Effector memory CD4-positive, alpha-beta T cell (primary cell): ENCODE measurements at regions not wholly inside any gene's neighbourhood (a gene's known extent, or its start where the extent isn't known, plus 50 kb on each side); places are given as distances from the start of the nearest gene placed in this dataset.

ENCODE experiments used
- DNase-seq, 3 donors: peaks; one replicate each; pipeline ENCODE4 v3.0.0-alpha.2; 2020
- H3K27ac ChIP-seq: 2 replicates; pipeline ENCODE4 v1.7.0; 2013; ENCODE audit warnings: mild to moderate bottlenecking, low read length, moderate library complexity; ENCODE audit not compliant: insufficient read depth, poor library complexity, severe bottlenecking
- H3K27me3 ChIP-seq: replicated peaks from 2 replicates; pipeline ENCODE4 v1.7.0; 2013; ENCODE audit warnings: mild to moderate bottlenecking, low read length; ENCODE audit not compliant: insufficient read depth, control insufficient read depth, poor library complexity, severe bottlenecking
- H3K36me3 ChIP-seq: 2 replicates; pipeline ENCODE4 v1.7.0; 2013; ENCODE audit warnings: mild to moderate bottlenecking, low read length, moderate library complexity; ENCODE audit not compliant: control insufficient read depth, insufficient read depth
- H3K4me1 ChIP-seq: 2 replicates; pipeline ENCODE4 v1.7.0; 2013; ENCODE audit warnings: low read length, mild to moderate bottlenecking; ENCODE audit not compliant: control insufficient read depth, insufficient read depth, poor library complexity, severe bottlenecking
- H3K4me3 ChIP-seq: 2 replicates; pipeline ENCODE4 v1.7.0; 2013; ENCODE audit warnings: low read length, low read depth, mild to moderate bottlenecking; ENCODE audit not compliant: insufficient read depth, poor library complexity, severe bottlenecking
- H3K9me3 ChIP-seq: 2 replicates; pipeline ENCODE4 v1.7.0; 2013; ENCODE audit warnings: mild to moderate bottlenecking, low read length, moderate library complexity; ENCODE audit not compliant: control insufficient read depth

- DNase-seq = no peak
- Histone ChIP-seq H3K9me3 (no peaks in the 10 kb centered on the region), H3K4me3 (no peak overlapping the region), H3K27ac (no peak overlapping the region), H3K27me3 (no peaks in the 10 kb centered on the region), H3K4me1 (no peaks in the 10 kb centered on the region), H3K36me3 (no peaks in the 10 kb centered on the region)
These were observed 814.2 kb downstream of the BRINP1 start for GRCh38 chr9:118554987-118555386.

GRCh38 chr9:118558026-118558425 is 811.2 kb downstream of the BRINP1 start:
- no peaks in the 10 kb centered on the region for H3K9me3 ChIP-seq
- no peaks in the 10 kb centered on the region for H3K4me1 ChIP-seq
- no peak overlapping the region for H3K27ac ChIP-seq
- DNase-seq = no peak
- H3K36me3 ChIP-seq = no peaks in the 10 kb centered on the region
- no peak overlapping the region for H3K4me3 ChIP-seq
- no peaks in the 10 kb centered on the region for H3K27me3 ChIP-seq

- no peaks in the 10 kb centered on the region for H3K36me3 ChIP-seq
- no peak overlapping the region for H3K27ac ChIP-seq
- H3K4me1 ChIP-seq = no peaks in the 10 kb centered on the region
- no peak for DNase-seq
- no peak overlapping the region for H3K4me3 ChIP-seq
- no peaks in the 10 kb centered on the region for H3K9me3 ChIP-seq
- no peaks in the 10 kb centered on the region for H3K27me3 ChIP-seq
These were observed 810.3 kb downstream of the BRINP1 start for GRCh38 chr9:118558891-118559290.

- H3K36me3 ChIP-seq = no peaks in the 10 kb centered on the region
- no peak overlapping the region for H3K27ac ChIP-seq
- no peaks in the 10 kb centered on the region for H3K4me1 ChIP-seq
- no peak overlapping the region for H3K4me3 ChIP-seq
- H3K9me3 ChIP-seq = no peaks in the 10 kb centered on the region
- H3K27me3 ChIP-seq = no peaks in the 10 kb centered on the region
- DNase-seq = no peak
These were observed 808.2 kb downstream of the BRINP1 start for GRCh38 chr9:118561051-118561450.

GRCh38 chr9:118563677-118564076 is 805.6 kb downstream of the BRINP1 start:
- Histone ChIP-seq H3K27me3 (no peaks in the 10 kb centered on the region), H3K36me3 (no peaks in the 10 kb centered on the region), H3K4me1 (no peaks in the 10 kb centered on the region), H3K9me3 (no peaks in the 10 kb centered on the region), H3K27ac (no peak overlapping the region), H3K4me3 (no peak overlapping the region)
- DNase-seq = no peak

- no peak for DNase-seq
- Histone ChIP-seq H3K27me3 (no peaks in the 10 kb centered on the region), H3K27ac (no peak overlapping the region), H3K36me3 (no peaks in the 10 kb centered on the region), H3K4me1 (no peaks in the 10 kb centered on the region), H3K4me3 (no peak overlapping the region), H3K9me3 (no peaks in the 10 kb centered on the region)
These were observed 801.4 kb downstream of the BRINP1 start for GRCh38 chr9:118567861-118568260.

- no peaks in the 10 kb centered on the region for H3K4me1 ChIP-seq
- H3K4me3 ChIP-seq = no peak overlapping the region
- H3K27me3 ChIP-seq = no peaks in the 10 kb centered on the region
- H3K9me3 ChIP-seq = no peaks in the 10 kb centered on the region
- H3K27ac ChIP-seq = no peak overlapping the region
- no peak for DNase-seq
- H3K36me3 ChIP-seq = no peaks in the 10 kb centered on the region
These were observed 800.5 kb downstream of the BRINP1 start for GRCh38 chr9:118568704-118569103.

- Histone ChIP-seq H3K4me3 (no peak overlapping the region), H3K36me3 (no peaks in the 10 kb centered on the region), H3K9me3 (no peaks in the 10 kb centered on the region), H3K27ac (no peak overlapping the region), H3K4me1 (no peaks in the 10 kb centered on the region), H3K27me3 (no peaks in the 10 kb centered on the region)
- no peak for DNase-seq
These were observed 800.1 kb downstream of the BRINP1 start for GRCh38 chr9:118569148-118569547.

- H3K27ac ChIP-seq = no peak overlapping the region
- H3K36me3 ChIP-seq = no peaks in the 10 kb centered on the region
- no peaks in the 10 kb centered on the region for H3K27me3 ChIP-seq
- H3K4me1 ChIP-seq = no peaks in the 10 kb centered on the region
- H3K4me3 ChIP-seq = no peak overlapping the region
- H3K9me3 ChIP-seq = no peaks in the 10 kb centered on the region
- no peak for DNase-seq
These were observed 799.2 kb downstream of the BRINP1 start for GRCh38 chr9:118570066-118570465.

GRCh38 chr9:118575341-118576070 is 793.7 kb downstream of the BRINP1 start:
- no peak overlapping the region for H3K4me3 ChIP-seq
- H3K27me3 ChIP-seq = no peaks in the 10 kb centered on the region
- no peaks in the 10 kb centered on the region for H3K36me3 ChIP-seq
- H3K27ac ChIP-seq = no peak overlapping the region
- DNase-seq = no peak
- no peaks in the 10 kb centered on the region for H3K9me3 ChIP-seq
- no peaks in the 10 kb centered on the region for H3K4me1 ChIP-seq
